Neural progenitor cell (in vitro differentiated cells): ENCODE measurements at regions not wholly inside any gene's neighbourhood (a gene's known extent, or its start where the extent isn't known, plus 50 kb on each side); places are given as distances from the start of the nearest gene placed in this dataset.

ENCODE experiments used
- CTCF ChIP-seq: fragments of 200-600 bp; sonication (generic); IDR thresholded peaks from 2 replicates; pipeline ENCODE4 v1.5.1; 2017; ENCODE audit warnings: antibody characterized with exemption, mild to moderate bottlenecking
- EZH2phosphoT487 ChIP-seq: fragments of 200-600 bp; sonication (generic); IDR thresholded peaks from 2 replicates; pipeline ENCODE4 v1.6.1; 2017; ENCODE audit warnings: antibody characterized with exemption

- TF ChIP-seq CTCF = no peak
- TF ChIP-seq EZH2phosphoT487 = no peak
These were observed 661.8 kb upstream of the PTBP2 start for GRCh38 chr1:96059736-96060135.
